H9 (cell line): ENCODE measurements at regions not wholly inside any gene's neighbourhood (a gene's known extent, or its start where the extent isn't known, plus 50 kb on each side); places are given as distances from the start of the nearest gene placed in this dataset.
"Not testable (repeated sequence)": the region's sequence is repeated elsewhere in the genome, so short reads cannot be mapped to it uniquely, and the experiment has no call there.

ENCODE experiments used
- DNase-seq: peaks from one replicate; pipeline ENCODE4 v3.0.0-alpha.2; 2017
- H2AFZ ChIP-seq: one replicate; pipeline ENCODE4 v1.6.1; 2013; ENCODE audit warnings: mild to moderate bottlenecking, low read length, control low read depth, moderate library complexity
- H2AK5ac ChIP-seq: 2 replicates; pipeline ENCODE4 v1.6.1; 2013; ENCODE audit warnings: low read length, control low read depth, mixed read lengths; ENCODE audit not compliant: insufficient read length
- H2BK120ac ChIP-seq: one replicate; pipeline ENCODE4 v1.6.1; 2013; ENCODE audit warnings: low read depth, mild to moderate bottlenecking, low read length, control low read depth, inconsistent platforms; ENCODE audit not compliant: poor library complexity, severe bottlenecking
- H2BK12ac ChIP-seq: 2 replicates; pipeline ENCODE4 v1.6.1; 2013; ENCODE audit warnings: low read length, control low read depth, mixed read lengths, low read depth; ENCODE audit not compliant: insufficient read length
- H2BK15ac ChIP-seq: 2 replicates; pipeline ENCODE4 v1.6.1; 2013; ENCODE audit warnings: low read depth, low read length, control low read depth
- H2BK20ac ChIP-seq: one replicate; pipeline ENCODE4 v1.6.1; 2013; ENCODE audit warnings: low read depth, mild to moderate bottlenecking, low read length, control low read depth, inconsistent platforms; ENCODE audit not compliant: poor library complexity, severe bottlenecking
- H2BK5ac ChIP-seq: 2 replicates; pipeline ENCODE4 v1.6.1; 2013; ENCODE audit warnings: low read length, control low read depth, mixed read lengths; ENCODE audit not compliant: insufficient read length
- H3K14ac ChIP-seq: 2 replicates; pipeline ENCODE4 v1.6.1; 2013; ENCODE audit warnings: low read length, control low read depth; ENCODE audit not compliant: insufficient read depth
- H3K18ac ChIP-seq: 2 replicates; pipeline ENCODE4 v1.6.1; 2013; ENCODE audit warnings: low read depth, mild to moderate bottlenecking, mixed read lengths, low read length, control low read depth; ENCODE audit not compliant: insufficient read length
- H3K23ac ChIP-seq: 2 replicates; pipeline ENCODE4 v1.6.1; 2013; ENCODE audit warnings: low read length, control low read depth, mixed read lengths, low read depth; ENCODE audit not compliant: insufficient read length
- H3K23me2 ChIP-seq: 2 replicates; pipeline ENCODE4 v1.6.1; 2013; ENCODE audit warnings: low read depth, mild to moderate bottlenecking, mixed read lengths, low read length, control low read depth; ENCODE audit not compliant: insufficient read length, poor library complexity, severe bottlenecking
- H3K27ac ChIP-seq: 2 replicates; pipeline ENCODE4 v1.5.1; 2013; ENCODE audit warnings: low read length, control low read depth, mixed read lengths, low read depth; ENCODE audit not compliant: insufficient read length
- H3K27me3 ChIP-seq: 2 replicates; pipeline ENCODE4 v1.6.1; 2013; ENCODE audit warnings: low read length, control low read depth, inconsistent platforms; ENCODE audit not compliant: insufficient read depth
- H3K4ac ChIP-seq: 2 replicates; pipeline ENCODE4 v1.6.1; 2013; ENCODE audit warnings: low read depth, mild to moderate bottlenecking, control low read depth, inconsistent platforms, low read length, moderate library complexity
- H3K4me1 ChIP-seq: 2 replicates; pipeline ENCODE4 v1.6.1; 2013; ENCODE audit warnings: low read length, control low read depth, inconsistent platforms; ENCODE audit not compliant: insufficient read depth
- H3K4me2 ChIP-seq: 2 replicates; pipeline ENCODE4 v1.6.1; 2013; ENCODE audit warnings: low read length, control low read depth, mixed read lengths; ENCODE audit not compliant: insufficient read length, insufficient read depth
- H3K56ac ChIP-seq: 2 replicates; pipeline ENCODE4 v1.6.1; 2013; ENCODE audit warnings: low read depth, mild to moderate bottlenecking, mixed read lengths, low read length, control low read depth; ENCODE audit not compliant: insufficient read length
- H3K79me1 ChIP-seq: 2 replicates; pipeline ENCODE4 v1.6.1; 2013; ENCODE audit warnings: low read depth, mild to moderate bottlenecking, moderate library complexity, low read length, control low read depth, inconsistent platforms; ENCODE audit not compliant: insufficient read depth, poor library complexity, severe bottlenecking
- H3K79me2 ChIP-seq: 2 replicates; pipeline ENCODE4 v1.6.1; 2013; ENCODE audit warnings: low read length, control low read depth, inconsistent platforms; ENCODE audit not compliant: insufficient read depth
- H3K9ac ChIP-seq: 2 replicates; pipeline ENCODE4 v1.6.1; 2013; ENCODE audit warnings: low read length, control low read depth, mixed read lengths; ENCODE audit not compliant: insufficient read length; ENCODE audit errors: extremely low read depth
- H3K9me3 ChIP-seq: one replicate; pipeline ENCODE4 v1.6.1; 2013; ENCODE audit warnings: low read depth, low read length, inconsistent platforms; ENCODE audit not compliant: control insufficient read depth
- H3T11ph ChIP-seq: one replicate; pipeline ENCODE4 v1.6.1; 2013; ENCODE audit warnings: mild to moderate bottlenecking, low read length, control low read depth, inconsistent platforms
- H4K20me1 ChIP-seq: one replicate; pipeline ENCODE4 v1.6.1; 2013; ENCODE audit not compliant: control insufficient read depth, insufficient read length, insufficient read depth
- H4K5ac ChIP-seq: 2 replicates; pipeline ENCODE4 v1.6.1; 2013; ENCODE audit warnings: low read depth, mild to moderate bottlenecking, mixed read lengths, low read length, control low read depth; ENCODE audit not compliant: insufficient read length
- H4K8ac ChIP-seq: replicated peaks from 2 replicates; pipeline ENCODE4 v1.6.1; 2013; ENCODE audit warnings: low read length, control low read depth, mixed read lengths, low read depth; ENCODE audit not compliant: insufficient read length
- H4K91ac ChIP-seq: 2 replicates; pipeline ENCODE4 v1.6.1; 2013; ENCODE audit warnings: low read depth, mild to moderate bottlenecking, moderate library complexity, mixed read lengths, low read length, control low read depth; ENCODE audit not compliant: insufficient read length
- H3K27ac Mint-ChIP-seq, 3 experiments: 2 replicates in 2 of 3; 3 replicates in 1 of 3; pipeline ENCODE4 v1.8.0; 2020 to 2021; ENCODE audit warnings: mixed read lengths in 3 of 3, mild to moderate bottlenecking in 1 of 3, moderate library complexity in 1 of 3
- H3K27me3 Mint-ChIP-seq: 2 replicates; pipeline ENCODE4 v1.8.0; 2021; ENCODE audit warnings: low read depth, mild to moderate bottlenecking, moderate library complexity, mixed read lengths
- H3K36me3 Mint-ChIP-seq, 3 experiments: 2 replicates in 2 of 3; 3 replicates in 1 of 3; pipeline ENCODE4 v1.8.0; 2020 to 2021; ENCODE audit warnings: low read depth in 3 of 3, mixed read lengths in 3 of 3; ENCODE audit not compliant: insufficient read depth in 1 of 3
- H3K4me1 Mint-ChIP-seq, 2 experiments: 2 replicates each; pipeline ENCODE4 v1.8.0; 2020; ENCODE audit warnings: mixed read lengths in 2 of 2
- H3K4me3 Mint-ChIP-seq, 2 experiments: 2 replicates in 1 of 2; 3 replicates in 1 of 2; pipeline ENCODE4 v1.8.0; 2020 to 2021; ENCODE audit warnings: mild to moderate bottlenecking in 2 of 2, mixed read lengths in 2 of 2, moderate library complexity in 1 of 2
- H3K9me3 Mint-ChIP-seq, 2 experiments: 2 replicates in 1 of 2; 3 replicates in 1 of 2; pipeline ENCODE4 v1.8.0; 2020; ENCODE audit warnings: mild to moderate bottlenecking in 2 of 2, mixed read lengths in 2 of 2, moderate library complexity in 1 of 2
- WGBS: extraction: QIAGEN DNeasy Blood & Tissue Kit; methylation state at CpG from one replicate; pipeline ENCODE4 v1.1.7; 2013; ENCODE audit warnings: missing lambda C conversion rate, low lambda C conversion rate, mixed read lengths; ENCODE audit not compliant: insufficient read length; ENCODE audit errors: extremely low coverage; 5-methylcytosine and 5-hydroxymethylcytosine counted together
- TF ChIP-seq, protein P1 (sequence below): fragments of 200-600 bp; sonication (generic); conservative IDR thresholded peaks from 3 replicates; pipeline ENCODE4 v1.8.0; 2021; ENCODE audit warnings: antibody characterized with exemption, mild to moderate bottlenecking

DNA sequence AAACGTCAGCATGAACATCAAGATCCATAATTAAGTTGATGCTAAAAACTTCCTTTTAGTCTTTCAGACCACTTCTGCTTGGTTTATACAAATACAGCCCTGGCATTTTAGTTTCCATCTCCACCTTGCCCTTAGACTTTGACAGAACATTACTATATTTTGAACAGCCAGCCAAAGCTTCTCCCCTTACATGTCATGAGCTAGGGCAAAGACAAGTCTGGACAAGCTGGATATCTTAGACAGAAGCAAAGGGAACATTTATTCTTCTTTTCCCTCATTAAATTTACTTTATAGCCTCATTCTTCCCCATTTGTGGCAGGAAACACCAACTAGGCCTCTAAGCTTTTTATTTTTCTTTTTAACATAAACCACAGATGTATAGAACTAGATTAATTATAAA is 403.3 kb downstream of the SUCLG1 start:
- H2BK120ac ChIP-seq: no peak overlapping the region
- H3K27ac ChIP-seq: no peak overlapping the region
- H3K79me1 ChIP-seq: no peaks in the 10 kb centered on the region
- no peak overlapping the region for H2AK5ac ChIP-seq
- TF ChIP-seq, protein P1, sequence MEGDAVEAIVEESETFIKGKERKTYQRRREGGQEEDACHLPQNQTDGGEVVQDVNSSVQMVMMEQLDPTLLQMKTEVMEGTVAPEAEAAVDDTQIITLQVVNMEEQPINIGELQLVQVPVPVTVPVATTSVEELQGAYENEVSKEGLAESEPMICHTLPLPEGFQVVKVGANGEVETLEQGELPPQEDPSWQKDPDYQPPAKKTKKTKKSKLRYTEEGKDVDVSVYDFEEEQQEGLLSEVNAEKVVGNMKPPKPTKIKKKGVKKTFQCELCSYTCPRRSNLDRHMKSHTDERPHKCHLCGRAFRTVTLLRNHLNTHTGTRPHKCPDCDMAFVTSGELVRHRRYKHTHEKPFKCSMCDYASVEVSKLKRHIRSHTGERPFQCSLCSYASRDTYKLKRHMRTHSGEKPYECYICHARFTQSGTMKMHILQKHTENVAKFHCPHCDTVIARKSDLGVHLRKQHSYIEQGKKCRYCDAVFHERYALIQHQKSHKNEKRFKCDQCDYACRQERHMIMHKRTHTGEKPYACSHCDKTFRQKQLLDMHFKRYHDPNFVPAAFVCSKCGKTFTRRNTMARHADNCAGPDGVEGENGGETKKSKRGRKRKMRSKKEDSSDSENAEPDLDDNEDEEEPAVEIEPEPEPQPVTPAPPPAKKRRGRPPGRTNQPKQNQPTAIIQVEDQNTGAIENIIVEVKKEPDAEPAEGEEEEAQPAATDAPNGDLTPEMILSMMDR: no peak
- H4K20me1 ChIP-seq: no peaks in the 10 kb centered on the region
- no peaks in the 10 kb centered on the region for H3K9me3 ChIP-seq
- H3K14ac ChIP-seq: no peak overlapping the region
- no peaks in the 10 kb centered on the region for H3K36me3 Mint-ChIP-seq
- no peak overlapping the region for H3K23ac ChIP-seq
- no peak overlapping the region for H2BK15ac ChIP-seq
- no peak overlapping the region for H3K4me3 Mint-ChIP-seq
- no peaks in the 10 kb centered on the region for H3K9me3 Mint-ChIP-seq
- H3K23me2 ChIP-seq: no peaks in the 10 kb centered on the region
- H3K56ac ChIP-seq: no peak overlapping the region
- H3K4ac ChIP-seq: no peak overlapping the region
- no peak overlapping the region for H4K5ac ChIP-seq
- peaks cover 0 to 2% of the 10 kb centered on the region in 2 experiments; a peak in 1 of 4 replicates for H3K4me1 Mint-ChIP-seq
- H3T11ph ChIP-seq: no peak overlapping the region
- H2AFZ ChIP-seq: no peak overlapping the region
- no peak overlapping the region for H2BK12ac ChIP-seq
- no CpG with 5 or more reads among the region's 1 CpG for WGBS
- DNase-seq: no peak
- H2BK5ac ChIP-seq: no peak overlapping the region
- H4K8ac ChIP-seq: no peak overlapping the region
- no peak overlapping the region for H3K4me2 ChIP-seq
- H3K18ac ChIP-seq: no peak overlapping the region
- H3K27me3 Mint-ChIP-seq: no peaks in the 10 kb centered on the region
- H2BK20ac ChIP-seq: no peak overlapping the region
- no peaks in the 10 kb centered on the region for H3K4me1 ChIP-seq
- H3K27me3 ChIP-seq: no peaks in the 10 kb centered on the region
- no peak overlapping the region for H4K91ac ChIP-seq
- H3K79me2 ChIP-seq: no peaks in the 10 kb centered on the region
- no peak overlapping the region for H3K27ac Mint-ChIP-seq
- no peak overlapping the region for H3K9ac ChIP-seq

DNA sequence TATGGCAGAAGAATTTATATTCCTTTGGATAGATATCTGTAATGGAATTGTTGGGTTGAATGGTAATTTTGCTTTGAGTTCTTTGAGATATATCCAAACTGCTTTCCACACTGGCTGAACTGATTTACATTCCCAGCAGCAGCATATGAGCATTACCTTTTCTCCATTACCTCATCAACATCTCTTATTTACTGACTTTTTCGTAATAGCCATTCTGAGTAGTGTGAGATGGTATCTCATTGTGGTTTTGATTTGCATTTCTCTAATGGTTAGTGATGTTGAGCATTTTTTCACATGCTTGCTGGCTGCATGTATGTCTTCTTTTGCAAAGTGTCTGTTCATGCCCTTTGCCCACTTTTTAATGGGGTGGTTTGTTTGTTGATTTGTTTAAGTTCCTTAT is 404.5 kb downstream of the SUCLG1 start:
- not testable (repeated sequence) for H3K27me3 ChIP-seq, H3K79me1 ChIP-seq, H3K9ac ChIP-seq, H3K27ac ChIP-seq, H2AK5ac ChIP-seq, H2AFZ ChIP-seq, H3T11ph ChIP-seq, H3K4me3 Mint-ChIP-seq, H4K8ac ChIP-seq, H3K9me3 Mint-ChIP-seq, H3K56ac ChIP-seq, H3K4me2 ChIP-seq, H3K14ac ChIP-seq, H4K91ac ChIP-seq, H3K23ac ChIP-seq, H2BK20ac ChIP-seq, H3K27me3 Mint-ChIP-seq, H3K4ac ChIP-seq, H3K18ac ChIP-seq, H4K5ac ChIP-seq, H3K4me1 Mint-ChIP-seq, H2BK15ac ChIP-seq, H3K23me2 ChIP-seq, H2BK120ac ChIP-seq, H3K9me3 ChIP-seq, H3K4me1 ChIP-seq, H3K27ac Mint-ChIP-seq, H2BK5ac ChIP-seq, H3K36me3 Mint-ChIP-seq, DNase-seq, H2BK12ac ChIP-seq, H3K79me2 ChIP-seq, H4K20me1 ChIP-seq
- no CpG with 5 or more reads among the region's 1 CpG for WGBS
